PC-9 (cell line): ENCODE measurements at regions not wholly inside any gene's neighbourhood (a gene's known extent, or its start where the extent isn't known, plus 50 kb on each side); places are given as distances from the start of the nearest gene placed in this dataset.

ENCODE experiments used
- BruUV-seq: library from RNA; stranded (reverse); fragments of 400-500 nt; replicated peaks from 2 replicates; lab custom pipeline; 2021; lab: Mats Ljungman, UMichigan
- CTCF ChIA-PET: fragments of 300-600 bp; sonication (Branson Sonifier 250); formaldehyde crosslinking; loops from one replicate; lab custom pipeline; 2022; ENCODE audit warnings: antibody characterized with exemption; lab: Charles Lee
- POLR2A ChIA-PET: fragments of 300-600 bp; sonication (Branson Sonifier 250); formaldehyde crosslinking; loops from one replicate; lab custom pipeline; 2022; ENCODE audit warnings: antibody characterized with exemption; ENCODE audit not compliant: unreplicated experiment; lab: Charles Lee
- DNase-seq, 2 experiments: peaks; one replicate each; pipeline versions ENCODE4 v3.0.0 to v3.0.0-alpha.2; 2015 to 2022; ENCODE audit warnings: mixed read lengths in 1 of 2
- H2AFZ ChIP-seq: fragments of 200-600 bp; sonication (generic); 2 replicates; pipeline ENCODE4 v1.8.1; 2017; ENCODE audit warnings: antibody characterized with exemption
- H3F3A ChIP-seq: fragments of 200-600 bp; sonication (generic); 2 replicates; pipeline ENCODE4 v1.8.1; 2017; ENCODE audit warnings: antibody characterized with exemption, mild to moderate bottlenecking, low read depth; ENCODE audit not compliant: insufficient read depth
- H3K27ac ChIP-seq: fragments of 200-600 bp; sonication (generic); 2 replicates; pipeline ENCODE4 v1.6.1; 2016; ENCODE audit warnings: mixed run types
- H3K27me3 ChIP-seq: fragments of 200-600 bp; sonication (generic); 2 replicates; pipeline ENCODE4 v1.6.1; 2016; ENCODE audit warnings: low read depth, mixed run types; ENCODE audit not compliant: insufficient read depth
- H3K36me3 ChIP-seq: fragments of 200-600 bp; sonication (generic); 2 replicates; pipeline ENCODE4 v1.6.1; 2016; ENCODE audit warnings: low read depth, mixed run types
- H3K4me1 ChIP-seq: fragments of 200-600 bp; sonication (generic); replicated peaks from 2 replicates; pipeline ENCODE4 v1.6.1; 2016; ENCODE audit warnings: mixed run types; ENCODE audit not compliant: insufficient read depth
- H3K4me2 ChIP-seq: fragments of 200-600 bp; sonication (generic); 2 replicates; pipeline ENCODE4 v1.6.1; 2017; ENCODE audit warnings: mixed run types
- H3K4me3 ChIP-seq: fragments of 200-600 bp; sonication (generic); 2 replicates; pipeline ENCODE4 v1.6.1; 2016; ENCODE audit warnings: mixed run types
- H3K79me2 ChIP-seq: fragments of 200-600 bp; sonication (generic); 2 replicates; pipeline ENCODE4 v1.6.1; 2017; ENCODE audit warnings: low read depth, mixed run types
- H3K9me2 ChIP-seq: fragments of 200-600 bp; sonication (generic); 2 replicates; pipeline ENCODE4 v1.8.1; 2017; ENCODE audit warnings: mild to moderate bottlenecking; ENCODE audit not compliant: insufficient read depth
- H3K9me3 ChIP-seq: fragments of 200-600 bp; sonication (generic); 2 replicates; pipeline ENCODE4 v1.8.1; 2016; ENCODE audit warnings: low read depth; ENCODE audit not compliant: insufficient read depth
- H4K20me1 ChIP-seq: fragments of 200-600 bp; sonication (generic); 2 replicates; pipeline ENCODE4 v1.8.1; 2017; ENCODE audit not compliant: insufficient read depth
- EZH2 ChIP-seq: fragments of 200-600 bp; sonication (generic); IDR thresholded peaks from 2 replicates; pipeline ENCODE4 v1.8.0; 2017; ENCODE audit warnings: antibody characterized with exemption, low read depth
- intact Hi-C: fragments of 100-400 bp; cut with micrococcal nuclease; formaldehyde crosslinking; loops from one replicate; pipeline ENCODE4 v1.10.0; 2022; ENCODE audit not compliant: unreplicated experiment
- TF ChIP-seq, protein P1 (sequence below): fragments of 200-600 bp; sonication (generic); conservative IDR thresholded peaks from 2 replicates; pipeline ENCODE4 v1.6.1; 2017; ENCODE audit warnings: mixed run types, antibody characterized with exemption, mild to moderate bottlenecking, moderate library complexity

DNA sequence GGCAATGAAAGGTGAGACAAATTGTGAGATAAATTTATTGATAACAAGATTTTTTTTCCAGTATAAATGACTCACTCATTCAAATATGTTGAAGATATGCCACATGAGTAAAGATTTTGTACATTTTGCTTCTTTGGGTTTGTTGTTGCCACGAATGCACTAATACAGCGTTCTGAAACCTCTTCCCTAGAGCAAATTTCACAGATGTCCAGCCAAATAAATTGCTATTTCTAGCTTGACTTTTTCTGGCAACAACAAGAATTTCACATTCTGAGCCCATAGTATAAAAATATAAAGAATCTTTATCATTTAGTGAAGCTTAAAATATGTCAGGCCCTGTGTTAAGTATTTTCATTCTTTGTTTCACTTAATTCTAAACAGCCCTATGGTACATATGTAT lies 114.5 kb upstream of the COL24A1 start:
- no TSS peak for BruUV-seq
- Histone ChIP-seq H2AFZ (no peak overlapping the region), H3K27me3 (no peaks in the 10 kb centered on the region), H3K4me3 (no peak overlapping the region), H3F3A (no peaks in the 10 kb centered on the region), H4K20me1 (no peaks in the 10 kb centered on the region), H3K36me3 (no peaks in the 10 kb centered on the region), H3K79me2 (no peaks in the 10 kb centered on the region), H3K9me3 (no peaks in the 10 kb centered on the region), H3K27ac (no peak overlapping the region), H3K4me1 (no peaks in the 10 kb centered on the region), H3K9me2 (no peaks in the 10 kb centered on the region), H3K4me2 (no peak overlapping the region)
- intact Hi-C loops: no loop called here
- no peak for DNase-seq
- TF ChIP-seq, protein P1, sequence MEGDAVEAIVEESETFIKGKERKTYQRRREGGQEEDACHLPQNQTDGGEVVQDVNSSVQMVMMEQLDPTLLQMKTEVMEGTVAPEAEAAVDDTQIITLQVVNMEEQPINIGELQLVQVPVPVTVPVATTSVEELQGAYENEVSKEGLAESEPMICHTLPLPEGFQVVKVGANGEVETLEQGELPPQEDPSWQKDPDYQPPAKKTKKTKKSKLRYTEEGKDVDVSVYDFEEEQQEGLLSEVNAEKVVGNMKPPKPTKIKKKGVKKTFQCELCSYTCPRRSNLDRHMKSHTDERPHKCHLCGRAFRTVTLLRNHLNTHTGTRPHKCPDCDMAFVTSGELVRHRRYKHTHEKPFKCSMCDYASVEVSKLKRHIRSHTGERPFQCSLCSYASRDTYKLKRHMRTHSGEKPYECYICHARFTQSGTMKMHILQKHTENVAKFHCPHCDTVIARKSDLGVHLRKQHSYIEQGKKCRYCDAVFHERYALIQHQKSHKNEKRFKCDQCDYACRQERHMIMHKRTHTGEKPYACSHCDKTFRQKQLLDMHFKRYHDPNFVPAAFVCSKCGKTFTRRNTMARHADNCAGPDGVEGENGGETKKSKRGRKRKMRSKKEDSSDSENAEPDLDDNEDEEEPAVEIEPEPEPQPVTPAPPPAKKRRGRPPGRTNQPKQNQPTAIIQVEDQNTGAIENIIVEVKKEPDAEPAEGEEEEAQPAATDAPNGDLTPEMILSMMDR: no peak
- TF ChIP-seq EZH2: no peak
- POLR2A ChIA-PET: no interaction called here
- CTCF ChIA-PET: no interaction called here

DNA sequence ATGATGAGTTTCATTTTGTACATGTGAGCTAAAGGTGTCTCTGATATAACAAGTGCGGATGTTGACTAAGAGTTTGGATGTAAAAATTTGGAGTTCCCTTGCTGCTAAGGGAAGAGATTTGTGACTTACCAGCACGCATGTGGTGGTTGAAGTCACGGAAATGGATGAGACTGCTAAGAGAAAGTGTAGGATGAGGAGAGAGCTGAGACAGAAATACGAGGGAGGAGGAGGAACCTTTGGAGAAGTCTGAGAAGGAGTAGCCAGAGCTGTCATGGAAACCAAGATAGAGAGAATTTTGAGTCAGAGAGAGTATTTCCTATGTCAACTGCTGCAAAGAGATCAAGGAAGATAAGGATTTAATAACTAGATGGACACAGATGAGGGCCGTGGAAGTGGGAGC lies 106.5 kb upstream of the COL24A1 start:
- Histone ChIP-seq H3K9me2 (no peaks in the 10 kb centered on the region), H3K4me2 (no peak overlapping the region), H3K27ac (no peak overlapping the region), H2AFZ (no peak overlapping the region), H3F3A (no peaks in the 10 kb centered on the region), H3K4me1 (no peaks in the 10 kb centered on the region), H3K36me3 (no peaks in the 10 kb centered on the region), H4K20me1 (no peaks in the 10 kb centered on the region), H3K4me3 (no peak overlapping the region), H3K27me3 (no peaks in the 10 kb centered on the region), H3K79me2 (no peaks in the 10 kb centered on the region), H3K9me3 (no peaks in the 10 kb centered on the region)
- no TSS peak for BruUV-seq
- no peak for DNase-seq
- intact Hi-C loops: no loop called here
- ChIA-PET CTCF (interaction anchor here (0.5 kb wide), 1 partner anchor 45 kb away, joined by 7 read pairs; no protein-coding TSS in a partner anchor), POLR2A (no interaction called here)
- TF ChIP-seq EZH2: no peak

DNA sequence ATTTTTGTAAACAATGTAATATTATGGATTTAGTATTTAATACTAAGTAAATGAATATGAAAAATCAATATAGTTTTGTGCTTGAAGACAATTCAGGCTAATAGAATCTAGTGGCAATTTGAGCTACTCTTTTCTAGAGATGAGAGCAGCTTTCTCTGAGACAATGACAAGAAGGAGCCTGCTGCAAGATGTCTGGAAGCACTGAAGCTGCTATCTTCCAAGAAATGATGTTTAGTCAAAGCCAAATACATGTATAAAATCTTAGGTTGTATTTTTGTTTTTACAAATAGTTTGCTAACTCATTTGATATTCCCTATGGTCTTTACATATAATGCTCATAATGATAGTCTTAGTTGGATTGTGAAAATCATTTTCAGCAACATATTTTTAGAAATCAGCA lies 103.9 kb upstream of the COL24A1 start:
- POLR2A ChIA-PET: no interaction called here

DNA sequence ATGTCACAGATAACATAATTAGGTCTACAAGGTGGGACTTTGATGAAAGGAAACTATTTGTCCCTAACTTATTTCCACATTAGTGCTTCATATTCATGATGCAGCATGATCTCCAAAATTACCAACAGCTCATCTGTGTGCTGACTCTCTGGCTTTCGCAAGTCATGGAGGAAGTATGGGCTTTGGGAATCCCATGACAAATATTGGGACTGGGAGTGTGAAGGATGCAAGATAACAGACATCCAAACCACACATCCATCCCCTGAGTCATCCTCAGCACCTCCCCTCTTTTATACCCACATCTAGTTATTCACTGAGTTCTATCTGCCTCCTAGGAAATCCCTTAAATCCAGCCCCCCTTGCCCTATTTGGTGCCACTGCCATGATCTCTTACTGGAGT lies 102.8 kb upstream of the COL24A1 start:
- TF ChIP-seq, protein P1: no peak
- no peak for TF ChIP-seq EZH2
- H3K27me3 ChIP-seq: no peaks in the 10 kb centered on the region
- no peak overlapping the region for H2AFZ ChIP-seq
- no peak for DNase-seq
- no peaks in the 10 kb centered on the region for H3K9me3 ChIP-seq
- H4K20me1 ChIP-seq: no peaks in the 10 kb centered on the region
- intact Hi-C loops: no loop called here
- H3K4me3 ChIP-seq: no peak overlapping the region
- ChIA-PET POLR2A (no interaction called here), CTCF (no interaction called here)
- H3K27ac ChIP-seq: no peak overlapping the region
- no peaks in the 10 kb centered on the region for H3K36me3 ChIP-seq
- no peaks in the 10 kb centered on the region for H3K9me2 ChIP-seq
- BruUV-seq: no TSS peak
- H3K4me1 ChIP-seq: no peaks in the 10 kb centered on the region
- no peak overlapping the region for H3K4me2 ChIP-seq
- no peaks in the 10 kb centered on the region for H3F3A ChIP-seq
- no peaks in the 10 kb centered on the region for H3K79me2 ChIP-seq

More for the DNA sequence above, 103.9 kb upstream of the COL24A1 start:
- H3K4me2 ChIP-seq: no peak overlapping the region
- no peak overlapping the region for H3K4me3 ChIP-seq
- no peaks in the 10 kb centered on the region for H3K27me3 ChIP-seq
- no peaks in the 10 kb centered on the region for H4K20me1 ChIP-seq
- CTCF ChIA-PET: no interaction called here
- no peak for DNase-seq
- H3K79me2 ChIP-seq: no peaks in the 10 kb centered on the region
- no peaks in the 10 kb centered on the region for H3F3A ChIP-seq
- H2AFZ ChIP-seq: no peak overlapping the region
- no peak overlapping the region for H3K27ac ChIP-seq
- no peaks in the 10 kb centered on the region for H3K4me1 ChIP-seq
- no peaks in the 10 kb centered on the region for H3K9me2 ChIP-seq
- H3K36me3 ChIP-seq: no peaks in the 10 kb centered on the region
- intact Hi-C loops: no loop called here
- no peak for TF ChIP-seq EZH2
- TF ChIP-seq, protein P1: no peak
- no TSS peak for BruUV-seq
- H3K9me3 ChIP-seq: no peaks in the 10 kb centered on the region
